CD4-positive, alpha-beta T cell treated with Interferon gamma for 1 hour (primary cell): ENCODE measurements at regions not wholly inside any gene's neighbourhood (a gene's known extent, or its start where the extent isn't known, plus 50 kb on each side); places are given as distances from the start of the nearest gene placed in this dataset.
"Not testable (repeated sequence)": the region's sequence is repeated elsewhere in the genome, so short reads cannot be mapped to it uniquely, and the experiment has no call there.

ENCODE experiments used
- DNase-seq: peaks from one replicate; pipeline ENCODE4 v3.0.0-alpha.2; 2020

DNA sequence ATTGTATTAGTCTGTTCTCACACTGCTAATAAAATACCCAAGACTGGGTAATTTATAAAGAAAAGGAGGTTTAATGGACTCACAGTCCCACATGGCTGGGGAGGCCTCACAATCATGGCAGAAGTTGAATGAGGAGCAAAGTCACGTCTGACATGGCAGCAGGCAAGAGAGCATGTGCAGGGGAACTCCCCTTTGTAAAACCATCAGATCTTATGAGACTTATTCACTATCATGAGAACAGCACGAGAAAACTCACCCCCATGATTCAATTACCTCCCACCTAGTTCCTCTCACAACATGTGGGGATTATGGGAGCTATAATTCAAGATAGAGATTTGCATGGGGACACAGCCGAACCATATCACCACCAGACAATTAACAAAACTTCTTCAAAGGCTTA is 84.4 kb upstream of the ANKRD1 start:
- DNase-seq, result not testable (repeated sequence)

DNA sequence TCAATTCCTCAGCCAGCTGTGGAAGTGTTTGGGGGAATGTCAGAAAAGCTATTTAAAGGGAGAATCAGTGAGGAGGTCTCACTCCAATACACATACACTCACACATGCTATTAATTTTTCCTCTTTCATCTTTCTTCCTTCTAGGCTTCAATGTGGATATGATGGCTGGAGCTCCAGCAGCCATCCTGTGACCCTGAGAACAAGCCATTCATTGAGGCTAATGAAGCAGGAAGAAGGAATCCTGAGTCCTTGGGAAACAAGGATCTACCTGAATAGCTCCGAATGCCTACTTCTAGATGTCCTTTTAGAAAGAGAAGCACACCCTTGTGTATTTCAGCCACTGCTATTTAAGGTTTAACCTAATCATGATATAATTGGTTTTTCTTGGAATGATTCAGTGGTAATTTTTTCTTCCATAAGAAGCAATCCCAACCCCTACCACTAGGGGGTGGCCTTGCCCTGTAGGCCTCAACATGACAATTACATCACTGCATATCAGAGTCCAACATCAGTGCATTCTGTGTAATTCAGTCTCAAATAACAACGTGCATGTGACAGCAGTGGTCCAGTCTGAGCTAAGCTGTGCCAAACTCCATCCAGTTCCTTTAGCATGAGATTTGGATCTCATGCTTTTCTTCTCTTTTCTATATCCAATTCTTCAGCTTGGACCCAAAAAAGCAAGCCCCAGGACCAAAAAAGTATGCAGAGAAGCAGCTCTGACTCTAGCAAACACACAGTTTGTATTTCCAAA is 85.3 kb upstream of the ANKRD1 start:
- peak; percentile 44 for DNase-seq

- no peak for DNase-seq
Measured at GRCh38 chr10:91006752-91007346, 86.0 kb upstream of the ANKRD1 start.

DNA sequence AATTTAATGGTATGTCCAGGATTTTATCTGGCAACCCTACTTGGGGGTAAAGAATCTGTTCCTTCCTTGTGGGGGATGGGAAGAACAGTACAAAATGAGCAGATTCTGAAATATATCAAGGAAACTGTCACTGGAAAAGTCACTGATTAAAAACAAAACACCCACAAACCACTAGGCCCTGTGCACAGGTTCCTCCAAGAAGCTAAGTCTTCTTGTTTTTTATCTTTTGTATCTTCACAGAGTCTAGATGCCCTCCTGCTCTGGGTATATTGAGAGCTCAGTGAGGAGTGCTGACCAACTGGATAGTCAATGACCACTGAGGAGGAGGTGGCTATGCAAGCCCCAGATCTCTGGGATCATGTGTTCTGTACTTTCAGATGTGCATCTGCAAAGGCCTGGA is 86.8 kb upstream of the ANKRD1 start:
- DNase-seq, result no peak

GRCh38 chr10:91009121-91009520 is 88.2 kb upstream of the ANKRD1 start:
- no peak for DNase-seq

DNA sequence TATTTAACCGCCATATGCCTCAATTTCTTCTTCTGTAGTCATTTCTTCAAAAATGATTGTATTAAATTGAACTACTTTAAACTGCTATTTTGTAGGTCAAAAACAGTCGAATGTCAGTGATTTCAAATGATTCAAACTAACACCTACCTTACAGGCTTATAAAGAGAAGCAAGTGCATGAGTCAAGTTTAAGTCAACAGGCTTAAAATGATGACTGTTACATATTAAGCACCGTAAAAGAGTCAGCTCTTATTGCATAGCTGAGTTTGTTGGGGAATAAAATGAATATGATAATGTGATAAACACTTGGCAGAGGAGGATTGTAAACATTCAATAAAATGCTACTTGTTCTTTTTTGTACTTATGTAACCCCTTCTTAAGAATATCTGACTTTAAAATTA is 90.1 kb upstream of the ANKRD1 start:
- no peak for DNase-seq

GRCh38 chr10:91012502-91012901 is 91.6 kb upstream of the ANKRD1 start:
- no peak for DNase-seq

DNA sequence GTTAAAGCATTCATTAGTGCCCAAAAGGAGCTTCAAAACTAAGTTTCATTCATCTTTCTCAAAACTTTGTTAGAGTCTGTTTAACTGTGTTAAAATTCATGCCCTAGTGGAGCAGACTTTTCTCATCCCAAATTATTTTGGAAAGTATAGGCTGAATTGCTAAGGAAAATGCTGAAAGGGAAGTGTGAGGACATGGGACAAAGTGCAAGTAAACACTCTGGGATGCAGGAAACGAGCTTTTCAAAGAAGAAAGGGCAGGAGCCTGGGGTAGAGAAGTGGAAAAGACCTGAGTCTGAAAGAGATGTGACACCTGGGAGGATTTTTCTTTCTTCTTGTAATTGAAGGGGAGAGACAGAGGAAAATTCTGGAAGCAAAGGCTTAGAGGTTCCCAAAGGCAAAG is 93.1 kb upstream of the ANKRD1 start:
- DNase-seq, result no peak

DNA sequence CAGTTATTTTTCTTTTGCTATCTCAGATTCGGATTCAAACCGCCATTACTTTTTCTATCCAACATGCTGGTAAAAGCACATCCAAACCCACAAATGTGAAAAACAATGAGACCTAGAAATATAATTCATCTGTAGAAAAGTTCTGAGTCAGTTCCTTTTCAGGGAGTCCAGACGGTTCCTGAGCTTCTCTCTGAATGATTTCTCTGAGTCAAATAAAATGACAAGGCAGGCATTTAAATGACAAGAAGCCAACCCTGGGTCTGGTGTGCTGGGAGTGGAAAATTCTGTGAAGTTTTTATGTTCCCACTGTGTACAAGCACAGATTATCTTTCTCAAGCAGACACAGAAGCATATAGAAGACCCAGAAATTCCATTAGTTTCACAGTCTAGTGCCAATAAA is 96.3 kb upstream of the ANKRD1 start:
- no peak for DNase-seq

- DNase-seq, result no peak
Measured at GRCh38 chr10:91021901-91022300, 101.0 kb upstream of the ANKRD1 start.

DNA sequence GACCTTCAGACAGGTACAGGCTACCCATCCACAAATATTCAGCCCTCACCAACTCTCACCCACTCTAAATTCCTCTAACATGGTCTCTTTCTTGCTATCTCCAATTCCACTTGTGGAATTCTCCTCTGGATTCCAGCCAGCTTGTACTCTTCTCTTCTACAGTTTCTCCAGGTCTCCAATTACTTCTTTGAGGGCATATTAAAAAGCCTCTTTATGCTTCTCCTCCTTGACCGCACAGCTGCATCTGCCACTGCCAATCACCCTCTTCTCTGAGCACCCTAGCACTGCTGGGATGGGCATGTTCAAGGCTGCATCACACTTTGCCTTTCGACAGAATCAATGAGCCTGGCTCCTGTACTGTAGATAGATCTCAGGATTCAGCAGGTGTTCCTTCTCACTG is 101.5 kb upstream of the ANKRD1 start:
- no peak for DNase-seq

- DNase-seq, result no peak
Measured at GRCh38 chr10:91022924-91023699, 102.2 kb upstream of the ANKRD1 start.

DNA sequence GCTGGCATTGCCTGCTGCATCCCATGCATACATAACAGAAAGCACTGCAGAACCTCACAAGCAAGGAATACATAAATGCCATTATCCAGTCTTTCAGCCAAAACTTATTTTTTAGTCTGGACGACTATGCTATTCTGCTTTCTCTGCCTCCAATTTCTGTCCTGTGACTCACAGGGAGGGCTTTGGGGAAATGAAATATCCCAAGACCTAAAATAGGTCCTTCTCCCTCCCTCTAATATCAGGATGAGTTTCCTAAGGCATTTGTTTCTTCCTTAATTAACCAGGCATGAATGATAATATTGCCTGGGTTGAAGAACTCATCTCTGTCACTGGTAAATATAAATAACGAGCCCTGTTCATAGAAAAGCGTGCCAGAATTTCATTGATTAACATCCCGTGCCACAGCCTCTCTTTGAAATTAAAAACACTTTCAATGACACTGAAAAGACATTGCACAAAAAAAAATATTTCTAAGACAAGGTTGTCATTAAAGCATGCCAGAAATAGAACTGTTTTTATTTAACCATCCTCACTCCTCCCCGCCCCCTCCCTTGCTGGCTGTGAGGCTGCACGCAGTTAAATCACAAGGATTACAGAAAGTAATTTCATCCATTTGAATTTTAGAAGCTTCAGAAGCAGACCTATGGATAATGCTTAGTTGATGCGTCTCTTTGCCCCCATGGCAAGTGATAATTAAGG is 103.0 kb upstream of the ANKRD1 start:
- DNase-seq, result no peak

DNA sequence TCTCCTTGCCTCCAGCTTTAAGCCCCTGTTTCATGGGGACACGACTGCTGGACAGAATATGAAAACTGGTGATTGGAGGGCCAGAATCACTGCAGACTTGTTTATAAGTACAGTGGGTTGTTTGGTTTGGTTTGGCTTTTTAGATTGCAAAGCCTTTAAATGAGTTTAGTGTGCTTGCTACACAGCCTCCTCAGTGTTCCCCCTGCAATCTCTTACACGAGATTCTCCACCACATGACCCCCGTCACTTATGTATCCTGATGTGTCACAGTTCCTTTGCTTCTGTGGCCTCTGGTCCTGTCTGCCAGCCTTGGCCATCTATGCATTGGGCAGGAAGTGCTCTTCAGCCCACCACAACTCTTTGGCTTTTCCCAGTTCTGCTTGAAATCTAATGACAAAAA is 103.7 kb upstream of the ANKRD1 start:
- no peak for DNase-seq

GRCh38 chr10:91032611-91033206 is 111.8 kb upstream of the ANKRD1 start:
- no peak for DNase-seq

DNA sequence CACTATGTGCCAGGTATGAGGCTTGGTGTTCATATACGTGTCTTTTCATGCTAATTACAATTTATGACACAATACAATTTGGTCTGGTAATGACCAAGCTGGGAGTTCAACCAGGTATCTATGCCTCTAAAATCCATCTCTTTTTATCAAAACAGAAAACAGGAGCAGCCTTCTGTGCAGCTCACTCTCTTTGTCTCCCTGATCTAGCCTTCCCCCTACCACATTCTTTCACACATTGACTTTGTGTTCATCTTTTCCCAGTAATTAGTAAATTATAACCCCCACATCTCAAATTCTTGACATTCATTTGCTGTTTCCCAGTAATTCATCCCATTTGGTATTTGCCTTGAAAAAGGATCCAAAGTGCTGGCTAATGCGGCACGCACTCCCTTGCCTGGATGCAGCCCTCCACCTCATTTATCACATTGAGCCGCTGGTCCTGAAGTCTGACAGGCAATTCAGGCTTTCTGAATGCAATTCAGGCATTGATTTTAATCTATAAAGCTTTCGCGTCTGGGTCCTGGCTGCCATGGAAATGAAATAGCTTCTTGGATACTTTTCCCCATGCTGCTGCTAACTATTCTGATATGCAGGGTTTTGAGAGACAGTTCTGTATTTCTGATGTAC is 112.5 kb upstream of the ANKRD1 start:
- no peak for DNase-seq

- no peak for DNase-seq
Measured at GRCh38 chr10:91034042-91034441, 113.2 kb upstream of the ANKRD1 start.

DNA sequence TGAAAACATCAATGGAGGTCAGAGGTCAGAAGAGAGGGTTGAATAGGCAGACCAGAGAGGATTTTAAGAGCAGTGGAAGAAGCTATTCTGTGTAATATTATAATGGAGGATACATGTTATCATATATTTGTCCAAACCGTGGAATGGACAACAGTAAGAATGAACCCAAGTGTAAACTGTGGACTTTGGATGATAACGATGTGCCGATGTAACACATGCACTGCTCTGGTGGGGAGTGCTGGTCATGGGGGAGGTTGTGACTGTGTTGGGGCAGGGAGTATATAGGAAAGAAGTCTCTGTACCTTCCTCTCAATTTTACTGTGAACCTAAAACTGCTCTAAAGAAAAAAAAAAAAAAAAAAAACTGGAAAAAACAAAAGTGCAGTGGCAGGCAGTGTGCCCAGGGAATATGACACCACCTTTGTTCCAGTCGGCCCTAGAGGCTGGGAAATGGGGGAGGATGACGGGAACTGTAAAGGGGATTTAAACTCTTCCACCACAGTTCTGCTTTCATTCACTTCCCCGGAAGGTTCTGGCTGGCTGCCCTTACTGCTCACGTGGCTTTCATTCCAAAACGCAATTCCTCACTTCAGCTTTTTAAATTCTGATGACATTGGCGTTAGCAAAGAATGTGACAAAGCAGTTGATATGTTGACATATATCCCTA is 113.7 kb upstream of the ANKRD1 start:
- no peak for DNase-seq

- no peak for DNase-seq
Measured at GRCh38 chr10:91035650-91036292, 114.9 kb upstream of the ANKRD1 start.

DNA sequence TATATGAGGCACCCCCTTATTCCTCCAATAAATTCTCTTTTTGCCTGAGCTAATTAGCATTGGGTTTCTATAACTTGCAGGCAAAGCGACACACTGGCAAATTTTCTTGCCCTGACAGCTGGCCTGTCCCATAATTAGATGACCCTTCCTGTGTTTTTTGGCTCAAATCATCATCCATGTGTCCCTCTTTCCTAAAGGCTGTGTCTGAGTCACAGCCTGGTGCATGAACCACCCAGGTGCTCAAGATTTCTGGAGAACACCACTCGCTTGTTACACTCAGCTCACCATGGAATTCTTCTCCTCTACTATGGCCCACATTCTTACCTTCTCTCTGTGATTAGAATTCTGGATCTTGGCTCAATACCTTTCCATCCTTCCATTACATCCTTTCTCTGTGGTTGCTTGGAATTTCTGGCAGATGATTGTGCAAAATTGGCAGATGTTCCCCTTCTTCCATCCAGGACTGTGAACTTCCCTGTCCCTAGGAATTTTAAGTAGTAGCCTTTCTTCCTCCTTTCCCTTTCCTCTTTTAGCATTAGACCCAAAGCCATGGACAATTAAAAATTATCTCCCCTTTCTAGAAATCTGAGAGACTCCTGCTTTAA is 116.0 kb upstream of the ANKRD1 start:
- no peak for DNase-seq

GRCh38 chr10:91038971-91039370 is 118.1 kb upstream of the ANKRD1 start:
- no peak for DNase-seq
